NCI-H82 (cell line): ENCODE measurements at regions not wholly inside any gene's neighbourhood (a gene's known extent, or its start where the extent isn't known, plus 50 kb on each side); places are given as distances from the start of the nearest gene placed in this dataset.
A peak's percentile ranks its signal among the peaks of the same experiment; 100 is the strongest.
"Not testable (repeated sequence)": the region's sequence is repeated elsewhere in the genome, so short reads cannot be mapped to it uniquely, and the experiment has no call there.

Experiments used
- DNase-seq: peaks from one replicate; lab custom pipeline; 2025; lab: John Stamatoyannopoulos, UW

DNA sequence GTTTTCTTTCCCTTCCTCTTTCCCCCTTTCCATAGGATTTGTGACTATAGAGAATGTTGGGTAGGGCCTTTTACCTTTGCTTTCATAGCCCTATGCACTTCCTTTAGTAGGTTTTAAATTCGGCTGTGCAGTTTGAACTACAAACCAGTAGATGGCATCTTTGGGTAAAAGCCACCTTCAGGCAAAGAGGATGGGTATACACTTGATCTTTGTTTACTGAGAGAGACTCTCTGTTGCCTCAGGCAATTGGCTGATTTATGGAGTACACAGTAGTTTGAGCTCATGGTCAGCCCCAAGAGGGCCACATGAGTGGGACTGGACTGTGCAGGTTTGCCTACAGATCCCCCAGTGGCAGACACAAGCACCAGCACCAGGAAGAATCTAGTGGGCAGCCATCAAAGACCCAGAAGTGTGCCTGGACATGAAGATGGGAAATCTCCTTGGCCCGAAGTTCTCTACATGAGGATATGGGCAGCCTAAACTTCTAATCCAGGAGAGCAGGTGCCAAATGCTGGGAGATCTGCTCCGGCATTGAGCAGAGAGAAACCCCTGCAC, 1304.3 kb upstream of the DDX18 start:
- peak; percentile 51 for DNase-seq

DNA sequence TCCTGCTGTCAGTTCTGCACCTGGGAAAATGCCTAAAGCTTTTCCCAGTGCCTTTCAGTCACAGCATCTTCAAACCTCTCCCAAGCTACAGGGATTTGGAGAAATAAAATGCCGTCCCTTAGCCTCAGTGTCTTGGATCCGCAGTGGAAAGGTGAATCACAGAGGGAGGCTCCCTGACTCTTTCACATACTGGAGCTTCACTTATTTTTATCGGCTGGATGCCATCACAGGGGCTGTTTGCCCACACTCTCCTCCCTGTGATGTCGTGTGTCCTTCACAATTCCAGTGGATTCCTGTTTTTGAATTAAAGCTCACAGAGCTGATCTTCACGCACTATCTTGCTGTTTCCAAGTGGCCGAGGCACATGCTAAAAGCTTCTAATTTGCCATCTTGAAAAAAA, 1303.1 kb upstream of the DDX18 start:
- no peak for DNase-seq

DNA sequence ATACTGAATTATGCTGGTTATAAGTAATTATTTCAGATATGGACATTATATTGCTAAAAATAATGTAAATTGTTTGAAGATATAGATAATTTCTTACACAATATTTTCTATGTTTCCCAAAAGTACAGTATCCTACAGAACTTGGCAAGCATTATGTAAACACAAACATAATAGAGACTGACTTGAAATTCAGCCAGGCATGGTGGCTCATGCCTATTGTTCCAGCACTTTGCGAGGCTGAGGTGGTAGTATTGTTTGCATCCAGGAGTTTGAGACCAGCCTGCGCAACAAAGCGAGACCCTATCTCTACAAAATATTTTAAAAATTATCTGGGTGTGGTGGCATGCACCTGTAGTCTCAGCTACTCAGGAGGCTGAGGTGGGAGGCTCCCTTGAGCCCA, 1300.5 kb upstream of the DDX18 start:
- DNase-seq: no peak

DNA sequence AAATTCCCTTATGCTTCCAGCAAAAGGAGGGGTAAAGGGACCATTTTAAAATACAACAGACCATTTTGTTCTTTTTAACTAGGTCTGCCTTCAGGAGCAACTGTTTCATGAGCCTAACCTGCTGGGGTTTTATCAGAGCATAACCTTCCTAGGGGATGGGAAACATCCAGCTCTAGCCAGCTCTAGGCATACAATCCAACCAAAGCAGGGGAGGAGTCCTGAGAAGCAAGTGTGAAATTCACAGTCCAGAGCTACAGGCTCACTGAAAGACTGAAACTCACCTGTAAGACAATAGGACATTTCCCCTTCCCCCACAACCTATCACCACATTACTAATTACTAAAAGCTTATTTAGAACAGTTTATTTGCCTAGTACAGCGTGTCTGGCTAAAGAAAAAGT, 1296.6 kb upstream of the DDX18 start:
- no peak for DNase-seq

DNA sequence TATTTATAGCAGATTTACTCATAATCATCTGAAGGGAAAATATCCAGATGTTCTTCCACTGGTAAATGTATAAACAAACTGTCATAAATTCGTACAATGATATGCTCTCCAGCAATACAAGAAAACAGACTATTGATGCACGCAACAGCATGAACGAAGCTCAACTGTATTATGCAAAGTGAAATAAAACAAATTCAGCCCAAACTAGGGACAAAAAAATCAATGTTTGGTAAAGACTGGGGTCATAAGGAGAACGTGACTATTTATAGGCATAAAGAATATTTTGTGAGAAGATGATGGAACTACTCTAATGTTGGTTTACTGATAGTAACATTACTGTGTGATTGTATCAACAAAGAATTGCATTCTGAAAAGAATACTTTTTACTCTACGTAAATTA, 1276.7 kb upstream of the DDX18 start:
- no peak for DNase-seq

DNA sequence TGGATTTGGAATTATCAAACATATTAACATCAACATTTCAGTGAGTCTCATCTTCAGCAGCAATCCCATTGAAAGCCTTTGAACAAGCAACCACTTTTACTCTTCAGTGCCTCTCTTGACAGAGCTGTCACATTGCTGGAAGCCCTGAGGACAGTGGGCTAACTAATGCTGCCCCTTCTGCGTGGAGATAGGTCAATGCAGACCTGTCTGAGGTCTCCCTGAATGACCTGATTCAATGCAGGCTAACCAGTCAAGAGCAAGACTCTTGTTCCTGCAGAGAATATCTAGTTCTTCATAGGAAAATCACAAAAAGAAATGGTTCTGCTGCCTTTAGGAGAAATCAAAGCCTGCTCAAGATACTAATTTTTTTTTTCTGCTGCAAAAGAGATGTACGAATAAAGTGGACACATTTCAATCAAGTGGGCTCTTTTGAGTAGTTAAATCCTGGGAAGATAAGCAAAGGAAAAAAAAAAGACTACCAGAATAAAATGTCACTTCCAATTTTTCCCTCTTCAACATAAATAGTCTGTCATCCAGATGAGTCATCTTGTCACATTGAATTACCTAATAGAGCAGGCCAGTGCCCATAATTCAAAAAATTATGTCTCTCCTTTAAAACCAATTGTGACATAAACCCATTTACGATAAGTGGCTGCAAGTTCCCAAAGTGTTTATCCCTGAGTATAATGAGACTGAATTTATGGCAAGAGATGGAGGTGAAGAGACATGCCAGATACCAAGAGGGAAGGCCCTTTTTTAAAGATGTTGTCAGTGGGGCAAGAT, 1269.0 kb upstream of the DDX18 start:
- no peak for DNase-seq

DNA sequence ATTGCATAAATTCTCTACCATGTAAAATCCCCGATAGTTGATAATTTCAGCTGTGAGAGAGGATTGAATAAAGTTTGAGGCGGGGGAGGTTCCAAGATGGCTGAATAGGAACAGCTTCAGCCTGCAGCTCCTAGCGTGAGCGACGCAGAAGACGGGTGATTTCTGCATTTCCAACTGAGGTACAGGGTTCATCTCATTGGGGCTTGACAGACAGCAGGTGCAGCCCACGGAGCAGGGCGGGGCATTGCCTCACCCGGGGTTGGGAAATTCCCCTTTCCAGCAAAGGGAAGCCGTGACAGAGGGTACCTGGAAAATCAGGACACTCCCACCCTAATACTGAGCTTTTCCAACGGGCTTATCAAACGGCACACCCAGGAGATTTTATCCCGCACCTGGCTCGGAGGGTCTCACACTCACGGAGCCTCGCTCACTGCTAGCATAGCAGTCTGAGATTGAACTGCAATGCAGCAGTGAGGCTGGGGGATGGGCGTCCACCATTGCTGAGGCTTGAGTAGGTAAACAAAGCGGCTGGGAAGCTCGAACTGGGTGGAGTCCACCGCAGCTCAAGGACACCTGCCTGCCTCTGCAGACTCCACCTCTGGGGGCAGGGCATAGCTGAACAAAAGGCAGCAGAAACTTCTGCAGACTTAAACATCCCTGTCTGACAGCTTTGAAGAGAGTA, 1261.6 kb upstream of the DDX18 start:
- DNase-seq: not testable (repeated sequence)

DNA sequence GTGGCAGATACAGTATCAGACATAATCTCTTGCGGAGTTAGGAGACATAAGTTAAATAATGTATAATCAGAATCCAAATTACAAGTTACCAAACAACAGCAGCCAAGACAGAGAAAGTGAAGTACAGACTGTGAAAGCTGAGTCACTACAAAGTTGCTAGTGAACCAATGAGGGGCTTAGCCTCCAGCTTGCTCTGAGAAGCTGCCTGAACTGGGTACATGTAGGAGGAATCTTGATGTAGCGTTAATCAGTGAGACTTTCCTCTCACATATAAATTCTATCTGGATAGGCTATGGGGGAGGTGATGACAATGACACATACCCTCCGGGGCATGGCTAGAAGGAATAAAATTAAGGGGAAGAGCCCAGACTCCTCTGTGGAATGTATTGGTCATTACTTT, 1234.3 kb upstream of the DDX18 start:
- no peak for DNase-seq

DNA sequence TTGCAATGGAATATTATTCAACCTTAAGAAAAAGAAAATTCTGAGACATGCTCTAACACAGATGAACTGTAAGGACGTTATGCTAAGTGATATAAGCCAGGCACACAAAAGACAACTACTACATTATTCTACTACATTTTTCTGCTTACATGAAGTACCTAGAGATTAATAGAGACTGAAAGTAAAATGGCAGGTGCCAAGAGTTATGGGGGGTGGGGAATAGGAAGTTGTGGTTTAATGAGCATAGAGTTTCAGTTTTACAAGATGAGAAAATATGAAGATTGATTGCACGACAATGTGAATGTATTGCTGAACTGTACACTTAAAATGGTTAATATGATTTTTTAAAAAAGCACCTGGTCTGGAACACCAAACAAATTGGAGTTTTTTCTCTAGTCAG, 1231.6 kb upstream of the DDX18 start:
- DNase-seq: no peak

DNA sequence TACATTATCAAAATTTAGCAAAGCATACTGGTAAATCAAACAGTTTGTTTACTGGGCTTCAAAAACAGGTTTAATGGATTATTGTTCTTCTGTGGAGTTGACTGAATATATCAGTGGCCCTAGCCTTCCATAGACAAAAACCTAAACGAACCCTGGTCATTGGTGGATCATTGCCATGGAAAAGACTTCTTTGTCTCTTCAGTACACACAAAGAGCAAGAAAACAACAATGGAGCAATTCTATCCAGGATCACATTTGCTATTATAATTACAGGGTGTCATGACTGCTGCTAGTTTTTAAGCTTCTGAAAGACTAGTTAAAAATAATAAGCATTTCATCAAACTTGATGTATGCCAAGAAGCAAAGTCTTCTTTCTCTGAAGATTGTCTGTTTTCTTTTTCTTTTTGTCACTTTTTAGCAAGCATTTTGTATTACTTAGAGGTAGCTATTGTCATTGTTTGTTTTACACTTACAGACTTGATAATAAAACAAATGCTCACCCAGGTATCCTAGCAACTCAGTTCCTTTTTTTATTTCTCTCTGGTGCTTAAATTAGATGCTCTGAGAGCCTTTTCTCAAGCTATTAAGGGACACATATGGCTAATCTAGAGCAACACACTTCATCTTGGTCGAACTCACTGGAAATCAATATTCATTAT, 1228.7 kb upstream of the DDX18 start:
- no peak for DNase-seq

DNA sequence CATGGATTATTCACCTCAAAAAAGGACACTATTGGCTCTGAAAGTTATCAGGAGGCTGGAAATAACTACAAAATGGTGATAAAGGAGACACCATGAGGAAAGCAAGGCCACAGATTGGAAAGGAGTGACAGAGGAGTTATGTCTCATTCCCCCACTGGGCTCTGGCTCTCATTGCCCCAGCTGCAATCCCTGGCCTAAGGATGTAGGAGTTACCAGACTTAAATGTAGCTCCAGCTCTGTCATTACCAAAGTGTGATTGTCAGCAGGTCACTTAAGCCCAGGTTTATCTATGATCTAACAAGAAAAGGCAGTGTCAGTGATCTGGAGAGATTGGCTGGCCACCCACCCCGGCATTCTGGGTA, 1228.2 kb upstream of the DDX18 start:
- DNase-seq: no peak
